Embryonic facial prominence (tissue), 1 donor: ENCODE measurements at regions not wholly inside any gene's neighbourhood (a gene's known extent, or its start where the extent isn't known, plus 50 kb on each side); places are given as distances from the start of the nearest gene placed in this dataset.

Experiments used
- DNase-seq: peaks from one replicate; pipeline ENCODE4 v3.0.0-alpha.2; 2016; ENCODE audit errors: extremely low spot score

DNA sequence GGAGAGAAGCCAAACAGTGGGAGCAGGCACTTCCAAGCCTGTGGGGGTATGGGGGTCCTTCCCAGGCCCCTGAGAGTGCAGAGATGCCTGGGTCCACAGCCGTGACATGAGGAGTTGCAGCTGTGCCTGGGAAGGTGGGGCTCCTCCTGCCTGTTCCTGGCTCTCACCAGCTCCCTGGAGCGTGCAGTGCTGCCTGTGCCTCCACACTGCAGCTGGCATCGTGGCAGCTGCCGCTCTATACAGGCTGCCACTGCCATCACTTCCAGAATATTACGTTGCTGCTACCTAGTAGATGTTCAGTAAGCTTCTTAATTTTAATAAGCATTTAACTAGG is 223.7 kb downstream of the KCNC2 start:
- DNase-seq = no peak

DNA sequence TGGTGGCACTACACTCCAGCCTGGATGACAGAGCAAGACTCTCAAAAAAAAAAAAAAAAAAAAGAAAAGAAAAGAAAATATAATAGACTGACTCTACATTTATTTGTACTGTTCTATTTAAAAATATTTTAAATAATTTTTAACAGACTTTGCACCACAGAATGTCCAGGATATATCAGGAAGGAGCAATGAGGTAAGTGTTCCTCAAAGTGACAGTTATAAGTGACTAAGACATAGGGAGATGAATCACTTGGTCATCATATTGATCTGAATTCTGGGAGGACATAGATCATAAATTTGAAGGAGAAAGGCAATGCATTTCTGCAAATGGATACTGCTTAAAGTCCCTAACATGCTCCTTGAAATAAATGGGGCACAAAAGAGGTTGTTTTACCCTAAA is 221.5 kb downstream of the KCNC2 start:
- DNase-seq = no peak
